GM12874 (cell line): ENCODE measurements at regions not wholly inside any gene's neighbourhood (a gene's known extent, or its start where the extent isn't known, plus 50 kb on each side); places are given as distances from the start of the nearest gene placed in this dataset.

Source experiments
- CTCF ChIP-seq: IDR thresholded peaks from 2 replicates; pipeline ENCODE4 v1.5.1; 2011; ENCODE audit warnings: low read depth, mild to moderate bottlenecking, control low read depth, low read length, moderate library complexity; ENCODE audit not compliant: insufficient read depth

- TF ChIP-seq CTCF: no peak
Observed at GRCh38 chr22:47609653-47610052, 847.2 kb downstream of the TBC1D22A start.

- no peak for TF ChIP-seq CTCF
Observed at GRCh38 chr22:47608421-47608820, 846.0 kb downstream of the TBC1D22A start.

- TF ChIP-seq CTCF: no peak
Observed at GRCh38 chr22:47607486-47607885, 845.0 kb downstream of the TBC1D22A start.

GRCh38 chr22:47606426-47606825, 844.0 kb downstream of the TBC1D22A start:
- TF ChIP-seq CTCF: no peak

GRCh38 chr22:47605886-47606285, 843.4 kb downstream of the TBC1D22A start:
- TF ChIP-seq CTCF: no peak

- no peak for TF ChIP-seq CTCF
Observed at GRCh38 chr22:47605441-47605840, 843.0 kb downstream of the TBC1D22A start.

- TF ChIP-seq CTCF: no peak
Observed at GRCh38 chr22:47604563-47604962, 842.1 kb downstream of the TBC1D22A start.

GRCh38 chr22:47602732-47603131, 840.3 kb downstream of the TBC1D22A start:
- TF ChIP-seq CTCF: no peak
